Neuronal stem cell (in vitro differentiated cells): ENCODE measurements at regions not wholly inside any gene's neighbourhood (a gene's known extent, or its start where the extent isn't known, plus 50 kb on each side); places are given as distances from the start of the nearest gene placed in this dataset.

Experiments used
- DNase-seq: peaks from one replicate; pipeline ENCODE4 v3.0.0-alpha.2; 2013; ENCODE audit warnings: low spot score
- H2AFZ ChIP-seq: one replicate; pipeline ENCODE4 v1.6.1; 2013; ENCODE audit warnings: mild to moderate bottlenecking, low read length, inconsistent platforms
- H2AK5ac ChIP-seq: 2 replicates; pipeline ENCODE4 v1.6.1; 2013; ENCODE audit warnings: low read depth, mild to moderate bottlenecking, inconsistent platforms, low read length, moderate library complexity, mixed read lengths
- H2BK120ac ChIP-seq: 2 replicates; pipeline ENCODE4 v1.6.1; 2013; ENCODE audit warnings: low read depth, mild to moderate bottlenecking, inconsistent platforms, low read length, moderate library complexity, mixed read lengths
- H2BK12ac ChIP-seq: one replicate; pipeline ENCODE4 v1.6.1; 2013; ENCODE audit warnings: low read length, inconsistent platforms
- H2BK15ac ChIP-seq: 2 replicates; pipeline ENCODE4 v1.6.1; 2013; ENCODE audit warnings: mild to moderate bottlenecking, low read length, inconsistent platforms, mixed read lengths
- H2BK5ac ChIP-seq: one replicate; pipeline ENCODE4 v1.6.1; 2013; ENCODE audit warnings: inconsistent platforms, mild to moderate bottlenecking, low read length, moderate library complexity
- H3K14ac ChIP-seq: one replicate; pipeline ENCODE4 v1.6.1; 2013; ENCODE audit warnings: low read length, inconsistent platforms
- H3K18ac ChIP-seq: 2 replicates; pipeline ENCODE4 v1.6.1; 2013; ENCODE audit warnings: low read length, inconsistent platforms
- H3K23ac ChIP-seq: 2 replicates; pipeline ENCODE4 v1.6.1; 2013; ENCODE audit warnings: low read depth, mild to moderate bottlenecking, mixed read lengths, low read length, inconsistent platforms; ENCODE audit not compliant: poor library complexity
- H3K27ac ChIP-seq: replicated peaks from 3 replicates; pipeline ENCODE4 v1.5.1; 2013; ENCODE audit warnings: low read length, inconsistent platforms
- H3K27me3 ChIP-seq, 3 experiments: 2 replicates each; pipeline ENCODE4 v1.6.1; 2013; ENCODE audit warnings: low read length in 3 of 3, mild to moderate bottlenecking in 2 of 3, inconsistent platforms in 1 of 3, low read depth in 1 of 3, mixed read lengths in 1 of 3, moderate library complexity in 1 of 3; ENCODE audit not compliant: control insufficient read depth in 3 of 3, insufficient read depth in 3 of 3
- H3K36me3 ChIP-seq, 2 donors: replicated peaks in 1 of 2; 2 replicates each; pipeline ENCODE4 v1.6.1; 2013; ENCODE audit warnings: low read length in 2 of 2; ENCODE audit not compliant: control insufficient read depth in 2 of 2, insufficient read depth in 2 of 2
- H3K4ac ChIP-seq: 2 replicates; pipeline ENCODE4 v1.6.1; 2013; ENCODE audit warnings: inconsistent platforms, mild to moderate bottlenecking, low read length, moderate library complexity
- H3K4me1 ChIP-seq, 2 donors: 1 replicate in 1 of 2; 2 replicates in 1 of 2; pipeline ENCODE4 v1.6.1; 2013; ENCODE audit warnings: low read length in 2 of 2, low read depth in 1 of 2; ENCODE audit not compliant: control insufficient read depth in 2 of 2, insufficient read depth in 1 of 2
- H3K4me2 ChIP-seq: one replicate; pipeline ENCODE4 v1.6.1; 2013; ENCODE audit warnings: mild to moderate bottlenecking, low read length, inconsistent platforms; ENCODE audit not compliant: insufficient read depth, poor library complexity, severe bottlenecking
- H3K4me3 ChIP-seq, 2 donors: 2 replicates each; pipeline ENCODE4 v1.5.1; 2013; ENCODE audit warnings: low read length in 2 of 2, mild to moderate bottlenecking in 2 of 2, inconsistent platforms in 1 of 2, moderate library complexity in 1 of 2
- H3K79me1 ChIP-seq: one replicate; pipeline ENCODE4 v1.6.1; 2013; ENCODE audit warnings: low read depth, mild to moderate bottlenecking, inconsistent platforms, low read length, moderate library complexity
- H3K9ac ChIP-seq: one replicate; pipeline ENCODE4 v1.6.1; 2013; ENCODE audit warnings: mild to moderate bottlenecking, low read depth, low read length, inconsistent platforms; ENCODE audit not compliant: poor library complexity
- H3K9me3 ChIP-seq, 2 donors: replicated peaks in 1 of 2; 2 replicates each; pipeline versions ENCODE3 to v1.6.1; 2013; ENCODE audit warnings: low read length in 2 of 2, mild to moderate bottlenecking in 2 of 2, inconsistent platforms in 1 of 2, low read depth in 1 of 2, mixed read lengths in 1 of 2, moderate library complexity in 1 of 2; ENCODE audit not compliant: control insufficient read depth in 2 of 2, insufficient read depth in 1 of 2
- H4K8ac ChIP-seq: one replicate; pipeline ENCODE4 v1.6.1; 2013; ENCODE audit warnings: low read depth, mild to moderate bottlenecking, inconsistent platforms, low read length, moderate library complexity
- H4K91ac ChIP-seq: one replicate; pipeline ENCODE4 v1.6.1; 2013; ENCODE audit warnings: low read length, low read depth, mild to moderate bottlenecking, inconsistent platforms; ENCODE audit not compliant: poor library complexity
- whole genome bisulfite sequencing, 2 donors: extraction: QIAGEN DNeasy Blood & Tissue Kit; methylation state at CpG; one replicate each; pipeline ENCODE4 v1.1.7; 2013; ENCODE audit warnings: missing lambda C conversion rate in 2 of 2, mixed read lengths in 1 of 2; ENCODE audit not compliant: insufficient read length in 2 of 2, insufficient replicate concordance in 1 of 2; ENCODE audit errors: extremely low coverage in 2 of 2; 5-methylcytosine and 5-hydroxymethylcytosine counted together

GRCh38 chr15:101543026-101543390, 53.5 kb upstream of the PCSK6 start:
- Histone ChIP-seq H3K4me3 (no peak overlapping the region), H3K9ac (no peak overlapping the region), H3K4me2 (no peak overlapping the region), H2BK5ac (no peak overlapping the region), H3K27me3 (peaks cover 0 to 10% (median 0%) of the 10 kb centered on the region in 3 experiments), H3K27ac (no peak overlapping the region), H3K4me1 (no peaks in the 10 kb centered on the region), H2BK12ac (no peak overlapping the region), H3K79me1 (no peaks in the 10 kb centered on the region), H2AFZ (no peak overlapping the region), H2BK15ac (no peak overlapping the region), H3K23ac (no peak overlapping the region), H3K9me3 (no peaks in the 10 kb centered on the region), H2AK5ac (no peak overlapping the region), H3K18ac (peak overlapping the region; percentile 44), H4K8ac (no peak overlapping the region), H2BK120ac (no peak overlapping the region), H3K14ac (no peak overlapping the region), H3K36me3 (no peaks in the 10 kb centered on the region), H4K91ac (no peak overlapping the region), H3K4ac (no peak overlapping the region)
- no peak for DNase-seq
- WGBS, 2 donors = no CpG with 5 or more reads among the region's 7 CpGs

GRCh38 chr15:101542306-101543025, 53.0 kb upstream of the PCSK6 start:
- Histone ChIP-seq H3K9ac (no peak overlapping the region), H4K91ac (no peak overlapping the region), H2BK15ac (no peak overlapping the region), H3K18ac (peak overlapping the region; percentile 53), H3K4ac (no peak overlapping the region), H3K23ac (no peak overlapping the region), H3K9me3 (no peaks in the 10 kb centered on the region), H3K27ac (no peak overlapping the region), H4K8ac (no peak overlapping the region), H3K36me3 (no peaks in the 10 kb centered on the region), H2BK12ac (no peak overlapping the region), H3K79me1 (no peaks in the 10 kb centered on the region), H2AK5ac (no peak overlapping the region), H2BK5ac (no peak overlapping the region), H3K4me1 (no peaks in the 10 kb centered on the region), H2AFZ (no peak overlapping the region), H3K4me3 (no peak overlapping the region), H2BK120ac (no peak overlapping the region), H3K14ac (no peak overlapping the region), H3K4me2 (no peak overlapping the region), H3K27me3 (peaks cover 0 to 10% (median 0%) of the 10 kb centered on the region in 3 experiments)
- no CpG with 5 or more reads among the region's 17 CpGs for WGBS, 2 donors
- no peak for DNase-seq

- Histone ChIP-seq H3K23ac (no peak overlapping the region), H3K27ac (no peak overlapping the region), H2AFZ (no peak overlapping the region), H2AK5ac (no peak overlapping the region), H3K14ac (no peak overlapping the region), H4K91ac (no peak overlapping the region), H2BK120ac (peak overlapping the region; percentile 5), H3K4me2 (no peak overlapping the region), H3K36me3 (no peaks in the 10 kb centered on the region), H3K18ac (no peak overlapping the region), H3K4me3 (no peak overlapping the region), H2BK15ac (no peak overlapping the region), H3K9ac (no peak overlapping the region), H3K79me1 (no peaks in the 10 kb centered on the region), H3K4me1 (no peaks in the 10 kb centered on the region), H3K9me3 (no peaks in the 10 kb centered on the region), H2BK5ac (no peak overlapping the region), H4K8ac (no peak overlapping the region), H2BK12ac (no peak overlapping the region), H3K4ac (no peak overlapping the region), H3K27me3 (peaks cover 0 to 10% (median 0%) of the 10 kb centered on the region in 3 experiments)
- no CpG with 5 or more reads among the region's 14 CpGs for WGBS, 2 donors
- DNase-seq = no peak
Observed at GRCh38 chr15:101541501-101542292, 52.2 kb upstream of the PCSK6 start.

GRCh38 chr15:101540480-101541239, 51.2 kb upstream of the PCSK6 start:
- no peaks in the 10 kb centered on the region for H3K79me1 ChIP-seq
- no peak overlapping the region for H4K8ac ChIP-seq
- peaks cover 0 to 3% (median 0%) of the 10 kb centered on the region in 3 experiments for H3K27me3 ChIP-seq
- no peak for DNase-seq
- H4K91ac ChIP-seq = no peak overlapping the region
- no peak overlapping the region for H3K23ac ChIP-seq
- H3K4me1 ChIP-seq = no peaks in the 10 kb centered on the region
- peak overlapping the region; percentile 14 for H3K4ac ChIP-seq
- WGBS, 2 donors = no CpG with 5 or more reads among the region's 10 CpGs
- H3K27ac ChIP-seq = no peak overlapping the region
- peak overlapping the region; percentile 66 for H2AK5ac ChIP-seq
- H3K18ac ChIP-seq = peak overlapping the region; percentile 13
- no peak overlapping the region for H3K4me2 ChIP-seq
- H3K14ac ChIP-seq = peak overlapping the region; percentile 26
- no peak overlapping the region for H2BK12ac ChIP-seq
- H3K4me3 ChIP-seq = no peak overlapping the region
- no peaks in the 10 kb centered on the region for H3K36me3 ChIP-seq
- no peak overlapping the region for H2BK15ac ChIP-seq
- no peaks in the 10 kb centered on the region for H3K9me3 ChIP-seq
- H2AFZ ChIP-seq = no peak overlapping the region
- H2BK120ac ChIP-seq = no peak overlapping the region
- H3K9ac ChIP-seq = peak overlapping the region; percentile 3
- no peak overlapping the region for H2BK5ac ChIP-seq
